ENCODE measurements at regions not wholly inside any gene's neighbourhood (a gene's known extent, or its start where the extent isn't known, plus 50 kb on each side); places are given as distances from the start of the nearest gene placed in this dataset.

GRCh38 chr5:98705841-98706240 is 67.6 kb upstream of the RGMB start:
- no peak for FAIRE-seq
- Histone ChIP-seq H3K4me1 (replicated peaks in 1 of 4; ENCODE audit: control insufficient read depth in 3 of 4, insufficient read depth in 4 of 4, low read length in 3 of 4) (no peaks in the 10 kb centered on the region), H2BK15ac (ENCODE audit: low read length) (no peak overlapping the region), H3K79me2 (ENCODE audit: control insufficient read depth in 1 of 2, insufficient read depth in 2 of 2, low read length in 2 of 2) (no peaks in the 10 kb centered on the region), H3K79me1 (ENCODE audit: low read depth, low read length) (no peaks in the 10 kb centered on the region), H3K23me2 (ENCODE audit: low read depth, low read length) (no peaks in the 10 kb centered on the region), H3K18ac (ENCODE audit: extremely low read depth, low read length) (no peak overlapping the region), H3K14ac (ENCODE audit: insufficient read length) (no peak overlapping the region), H2BK5ac (ENCODE audit: low read depth, low read length) (no peak overlapping the region), H4K91ac (replicated peaks; ENCODE audit: insufficient read length, low read length) (no peak overlapping the region), H3K4ac (replicated peaks; ENCODE audit: insufficient read length, low read depth, low read length) (no peak overlapping the region), H3K36me3 (ENCODE audit: control insufficient read depth in 2 of 4, insufficient read depth in 4 of 4, low read length in 3 of 4) (no peaks in the 10 kb centered on the region), H3K56ac (replicated peaks; ENCODE audit: insufficient read length, low read depth, low read length) (no peak overlapping the region), H3K27ac (ENCODE audit: low read depth, low read length) (no peak overlapping the region), H3K27me3 (replicated peaks in 1 of 4; ENCODE audit: control insufficient read depth in 3 of 4, extremely low read depth in 1 of 4, insufficient read depth in 3 of 4, low read length in 3 of 4) (no peaks in the 10 kb centered on the region), H4K8ac (ENCODE audit: extremely low read depth, insufficient read depth, low read length) (no peak overlapping the region), H3K9ac (replicated peaks in 1 of 4; ENCODE audit: extremely low read depth in 1 of 4, low read depth in 3 of 4, low read length in 3 of 4) (no peak overlapping the region), H2BK12ac (ENCODE audit: low read depth, low read length) (no peak overlapping the region), H3K4me2 (ENCODE audit: insufficient read depth in 1 of 2, low read depth in 2 of 2, low read length in 2 of 2) (no peak overlapping the region), H3K9me3 (ENCODE audit: insufficient read depth in 2 of 2, low read depth in 1 of 2, low read length in 1 of 2) (no peaks in the 10 kb centered on the region), H2AFZ (ENCODE audit: low read length) (no peak overlapping the region), H2BK120ac (replicated peaks; ENCODE audit: low read depth, low read length) (no peak overlapping the region), H4K20me1 (replicated peaks in 1 of 2; ENCODE audit: control insufficient read depth in 1 of 2, insufficient read depth in 2 of 2, low read length in 2 of 2) (no peaks in the 10 kb centered on the region), H2BK20ac (ENCODE audit: low read length) (no peak overlapping the region), H3K23ac (ENCODE audit: insufficient read length) (no peak overlapping the region), H4K5ac (ENCODE audit: insufficient read length, low read depth, low read length) (no peak overlapping the region), H3K4me3 (ENCODE audit: extremely low read depth in 1 of 4, insufficient read depth in 2 of 4, low read depth in 3 of 4, low read length in 4 of 4) (no peak overlapping the region), H2AK5ac (ENCODE audit: low read depth, low read length) (no peak overlapping the region)
- CTCF ChIA-PET (ENCODE audit: partially characterized antibody) = interaction anchor here (1.3 kb wide), 1 partner anchor 65 kb away, joined by 3 read pairs; no protein-coding TSS in a partner anchor
- DNase-seq (ENCODE audit: low read depth in 1 of 2, low spot score in 2 of 2) = no peak
- POLR2A ChIA-PET (ENCODE audit: partially characterized antibody) = no interaction called here
- 87% methylated on average over 2 of the region's 2 CpGs; no CpG with 5 or more reads in 1 of the 2 experiments for WGBS, 2 experiments (ENCODE audit: extremely low coverage in 1 of 2, insufficient coverage in 1 of 2, insufficient read length in 1 of 2, insufficient replicate concordance in 2 of 2, low coverage in 1 of 2, low lambda C conversion rate in 2 of 2, missing lambda C conversion rate in 1 of 2)
- TF ChIP-seq ATF2 (IDR thresholded peaks at IDR 0.05; ENCODE audit: low read length) = no peak

Data from H1 (cell line).